ENCODE measurements at regions not wholly inside any gene's neighbourhood (a gene's known extent, or its start where the extent isn't known, plus 50 kb on each side); places are given as distances from the start of the nearest gene placed in this dataset.
A peak's percentile ranks its signal among the peaks of the same experiment; 100 is the strongest.

GRCh38 chr9:90287567-90288274, 354.9 kb downstream of the DIRAS2 start:
- peak; percentile 80 for DNase-seq (ENCODE audit: low read depth)
- TF ChIP-seq, protein P1, sequence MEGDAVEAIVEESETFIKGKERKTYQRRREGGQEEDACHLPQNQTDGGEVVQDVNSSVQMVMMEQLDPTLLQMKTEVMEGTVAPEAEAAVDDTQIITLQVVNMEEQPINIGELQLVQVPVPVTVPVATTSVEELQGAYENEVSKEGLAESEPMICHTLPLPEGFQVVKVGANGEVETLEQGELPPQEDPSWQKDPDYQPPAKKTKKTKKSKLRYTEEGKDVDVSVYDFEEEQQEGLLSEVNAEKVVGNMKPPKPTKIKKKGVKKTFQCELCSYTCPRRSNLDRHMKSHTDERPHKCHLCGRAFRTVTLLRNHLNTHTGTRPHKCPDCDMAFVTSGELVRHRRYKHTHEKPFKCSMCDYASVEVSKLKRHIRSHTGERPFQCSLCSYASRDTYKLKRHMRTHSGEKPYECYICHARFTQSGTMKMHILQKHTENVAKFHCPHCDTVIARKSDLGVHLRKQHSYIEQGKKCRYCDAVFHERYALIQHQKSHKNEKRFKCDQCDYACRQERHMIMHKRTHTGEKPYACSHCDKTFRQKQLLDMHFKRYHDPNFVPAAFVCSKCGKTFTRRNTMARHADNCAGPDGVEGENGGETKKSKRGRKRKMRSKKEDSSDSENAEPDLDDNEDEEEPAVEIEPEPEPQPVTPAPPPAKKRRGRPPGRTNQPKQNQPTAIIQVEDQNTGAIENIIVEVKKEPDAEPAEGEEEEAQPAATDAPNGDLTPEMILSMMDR (IDR thresholded peaks at IDR 0.05; ENCODE audit: insufficient read depth, low read depth, low read length, missing control alignments): no peak
- H3K4me3 ChIP-seq (ENCODE audit: low read depth, low read length): no peak overlapping the region

DNA sequence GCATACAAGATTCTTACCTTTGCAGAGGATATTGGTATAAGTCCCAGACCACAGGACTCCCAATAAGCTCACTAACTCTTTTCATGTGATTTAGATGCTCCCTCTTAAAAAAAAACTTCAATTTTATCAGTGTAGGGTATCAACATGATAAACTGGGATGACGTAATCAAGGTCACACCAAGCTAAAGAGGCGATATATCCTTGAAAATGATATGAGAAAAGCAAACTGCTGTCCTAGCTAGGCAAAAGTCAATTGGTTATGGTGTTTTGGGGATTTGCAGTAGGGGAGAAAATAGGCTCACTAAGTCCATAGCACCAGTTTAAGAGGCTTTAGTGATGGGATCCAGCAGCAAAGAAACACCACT, 354.4 kb downstream of the DIRAS2 start:
- TF ChIP-seq, protein P1 (IDR thresholded peaks at IDR 0.05; ENCODE audit: insufficient read depth, low read depth, low read length, missing control alignments): no peak
- H3K4me3 ChIP-seq (ENCODE audit: low read depth, low read length): no peak overlapping the region
- no peak for DNase-seq (ENCODE audit: low read depth)

- TF ChIP-seq, protein P1 (IDR thresholded peaks at IDR 0.05; ENCODE audit: insufficient read depth, low read depth, low read length, missing control alignments): no peak
- no peak overlapping the region for H3K4me3 ChIP-seq (ENCODE audit: low read depth, low read length)
- DNase-seq (ENCODE audit: low read depth): no peak
These were observed 351.7 kb downstream of the DIRAS2 start for GRCh38 chr9:90290716-90291485.

DNA sequence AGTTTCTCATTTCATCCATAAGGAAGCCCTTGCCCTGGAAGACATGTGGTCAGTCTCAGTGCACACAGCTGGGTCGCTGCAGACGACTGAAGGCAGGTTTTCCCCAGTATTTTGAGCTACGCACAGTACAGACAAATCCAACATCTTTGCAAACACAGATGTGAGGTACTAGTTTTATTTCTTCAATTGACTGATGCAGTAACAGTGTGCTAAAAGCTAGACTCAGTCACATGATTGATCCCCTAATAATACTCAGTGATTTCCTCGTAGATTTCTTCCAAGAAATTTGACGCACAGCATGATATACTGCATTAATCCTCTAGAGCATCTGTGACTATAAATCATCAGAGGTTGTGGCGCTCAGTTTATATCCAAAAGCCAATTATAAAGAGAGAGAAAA, 346.1 kb downstream of the DIRAS2 start:
- TF ChIP-seq, protein P1 (IDR thresholded peaks at IDR 0.05; ENCODE audit: insufficient read depth, low read depth, low read length, missing control alignments): no peak
- no peak overlapping the region for H3K4me3 ChIP-seq (ENCODE audit: low read depth, low read length)
- DNase-seq (ENCODE audit: low read depth): no peak

- no peak overlapping the region for H3K4me3 ChIP-seq (ENCODE audit: low read depth, low read length)
- TF ChIP-seq, protein P1 (IDR thresholded peaks at IDR 0.05; ENCODE audit: insufficient read depth, low read depth, low read length, missing control alignments): no peak
- no peak for DNase-seq (ENCODE audit: low read depth)
These were observed 342.7 kb downstream of the DIRAS2 start for GRCh38 chr9:90299968-90300367.

DNA sequence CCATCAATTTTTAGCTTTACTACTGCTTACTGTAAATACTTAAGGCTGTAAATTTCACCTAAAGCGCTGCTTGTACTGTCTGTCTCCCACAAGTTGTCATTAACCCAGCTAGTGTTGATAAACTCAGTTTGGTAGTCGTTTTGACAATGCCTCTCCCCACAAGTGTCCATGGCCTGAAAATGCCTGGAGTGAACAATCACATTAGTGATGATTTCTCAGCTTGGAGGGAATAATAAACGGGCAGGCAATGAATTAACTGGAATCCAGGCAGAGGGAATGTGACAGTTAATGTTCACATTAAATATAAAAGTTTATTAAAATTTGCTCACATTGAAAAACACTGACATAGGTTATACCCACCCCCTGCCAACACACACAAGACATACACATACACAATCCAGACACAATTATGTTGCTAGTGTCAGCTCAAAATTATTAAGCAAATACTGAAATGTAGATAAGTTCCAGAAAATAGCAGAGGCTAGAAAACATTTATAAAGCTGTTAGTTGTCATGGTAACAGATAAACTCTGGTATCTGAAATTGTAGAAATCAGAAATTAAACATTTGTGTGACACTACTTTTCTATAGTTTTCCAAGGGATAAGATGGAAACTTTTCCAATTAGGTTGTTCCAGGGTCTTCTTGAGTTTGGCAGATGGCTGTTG, 341.9 kb downstream of the DIRAS2 start:
- no peak for DNase-seq (ENCODE audit: low read depth)
- no peak overlapping the region for H3K4me3 ChIP-seq (ENCODE audit: low read depth, low read length)
- TF ChIP-seq, protein P1 (IDR thresholded peaks at IDR 0.05; ENCODE audit: insufficient read depth, low read depth, low read length, missing control alignments): no peak

All from GM12865 (cell line).